H1 (cell line): ENCODE measurements at regions not wholly inside any gene's neighbourhood (a gene's known extent, or its start where the extent isn't known, plus 50 kb on each side); places are given as distances from the start of the nearest gene placed in this dataset.

ENCODE experiments used
- CHD2 ChIP-seq: IDR thresholded peaks from 2 replicates; pipeline ENCODE4 v1.6.1; 2012; ENCODE audit warnings: low read length, improper control_type of control experiment
- CHD7 ChIP-seq: fragments of 300-600 bp; sonication (generic); IDR thresholded peaks from 2 replicates; pipeline ENCODE4 v1.7.1; 2012; ENCODE audit warnings: low read length, moderate library complexity, mild to moderate bottlenecking, inconsistent platforms; ENCODE audit not compliant: insufficient replicate concordance
- PHF8 ChIP-seq: fragments of 200-600 bp; sonication (generic); conservative IDR thresholded peaks from 2 replicates; pipeline ENCODE4 v1.7.1; 2012; ENCODE audit warnings: low read depth, mild to moderate bottlenecking, inconsistent platforms, low read length, moderate library complexity
- POLR2A ChIP-seq, 2 experiments: IDR thresholded peaks; 1 replicate in 1 of 2; 2 replicates in 1 of 2; pipeline ENCODE4 v1.6.1; 2011; ENCODE audit warnings: low read depth in 2 of 2, low read length in 2 of 2, mild to moderate bottlenecking in 2 of 2; ENCODE audit errors: control extremely low read depth in 1 of 2
- RAD21 ChIP-seq, 2 experiments: IDR thresholded peaks in 1 of 2; conservative IDR thresholded peaks in 1 of 2; 2 replicates each; pipeline ENCODE4 v1.6.1; 2011; ENCODE audit warnings: low read depth in 2 of 2, low read length in 2 of 2, improper control_type of control experiment in 1 of 2, inconsistent platforms in 1 of 2, mild to moderate bottlenecking in 1 of 2, moderate library complexity in 1 of 2
- RFX5 ChIP-seq: IDR thresholded peaks from 2 replicates; pipeline ENCODE4 v1.6.1; 2011; ENCODE audit warnings: low read depth, low read length, improper control_type of control experiment, borderline replicate concordance
- RXRA ChIP-seq: IDR thresholded peaks from 2 replicates; pipeline ENCODE4 v1.6.1; 2011; ENCODE audit warnings: low read depth, mild to moderate bottlenecking, low read length, moderate library complexity; ENCODE audit not compliant: insufficient read depth
- SP4 ChIP-seq: IDR thresholded peaks from 2 replicates; pipeline ENCODE4 v1.6.1; 2012; ENCODE audit warnings: low read length, inconsistent platforms

GRCh38 chr1:168833801-168834224 is 104.8 kb upstream of the DPT start (continued):
- TF ChIP-seq CHD7 (no peak), RAD21 (IDR thresholded peaks at IDR 0.05 in 1 of 2, conservative IDR thresholded peaks at IDR 0.05 in 1 of 2; ENCODE audit: low read depth in 2 of 2, low read length in 2 of 2) (no peak), PHF8 (no peak), CHD2 (no peak), RXRA (no peak), SP4 (no peak), POLR2A (IDR thresholded peaks at IDR 0.05; ENCODE audit: control extremely low read depth in 1 of 2, low read depth in 2 of 2, low read length in 2 of 2) (no peak), RFX5 (no peak)
- TF ChIP-seq, all 59 proteins: peak for 0
